ENCODE measurements at regions not wholly inside any gene's neighbourhood (a gene's known extent, or its start where the extent isn't known, plus 50 kb on each side); places are given as distances from the start of the nearest gene placed in this dataset.
A peak's percentile ranks its signal among the peaks of the same experiment; 100 is the strongest.
"Not testable (repeated sequence)": the region's sequence is repeated elsewhere in the genome, so short reads cannot be mapped to it uniquely, and the experiment has no call there.

DNA sequence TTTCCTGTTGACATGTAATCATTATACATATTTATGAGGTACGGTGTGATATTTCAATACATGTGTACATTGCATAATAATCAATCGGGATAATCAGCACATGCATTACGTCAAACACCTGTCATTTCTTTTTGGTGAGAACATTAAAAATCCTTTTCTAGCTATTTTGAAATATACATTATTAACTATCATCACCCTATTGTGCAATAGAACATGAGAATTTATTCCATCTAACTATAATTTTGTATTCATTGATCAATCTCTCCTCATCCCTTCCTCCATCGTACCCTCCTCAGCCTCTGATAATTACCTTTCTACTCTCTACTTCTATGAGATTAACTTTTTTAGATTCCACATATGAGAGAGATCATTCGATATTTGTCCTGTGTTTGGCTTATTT, 170.9 kb upstream of the GHR start:
- no peak for DNase-seq

- not testable (repeated sequence) for DNase-seq
Observed at GRCh38 chr5:42259914-42260313, 163.3 kb upstream of the GHR start.

GRCh38 chr5:42267091-42267490, 156.1 kb upstream of the GHR start:
- no peak for DNase-seq

DNA sequence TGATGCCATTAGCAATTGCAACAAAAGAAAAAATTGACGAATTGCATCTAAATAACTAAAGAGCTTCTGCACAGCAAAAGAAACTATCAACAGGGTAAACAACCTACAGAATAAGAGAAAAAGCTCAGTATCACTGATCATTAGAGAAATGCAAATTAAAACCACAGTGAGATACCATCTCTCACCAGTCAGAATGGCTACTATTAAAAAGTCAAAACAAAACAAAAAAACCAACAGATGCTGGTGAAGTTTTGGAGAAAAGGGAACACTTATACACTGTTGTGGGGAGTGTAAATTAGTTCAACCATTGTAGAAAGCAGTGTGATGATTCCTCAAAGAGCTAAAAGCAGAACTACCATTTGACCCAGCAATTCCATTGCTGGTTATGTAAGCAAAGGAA, 155.1 kb upstream of the GHR start:
- not testable (repeated sequence) for DNase-seq

DNA sequence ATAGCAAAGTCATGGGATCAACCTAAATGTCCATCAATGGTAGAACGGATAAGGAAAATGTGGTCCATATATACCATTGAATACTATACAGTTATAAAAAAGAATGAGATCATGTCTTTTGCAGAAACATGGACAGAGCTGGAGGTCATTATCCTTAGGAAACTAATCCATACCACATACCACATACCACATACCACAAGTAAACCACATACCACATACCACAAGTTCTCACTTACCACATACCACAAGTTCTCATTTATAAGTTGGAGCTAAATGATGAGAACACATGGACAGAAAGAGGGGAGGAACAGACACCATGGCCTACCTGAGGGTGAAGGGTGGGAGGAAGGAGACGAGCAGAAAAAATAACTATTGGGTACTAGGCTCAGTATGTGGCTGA, 154.6 kb upstream of the GHR start:
- DNase-seq: peak; percentile 12

DNA sequence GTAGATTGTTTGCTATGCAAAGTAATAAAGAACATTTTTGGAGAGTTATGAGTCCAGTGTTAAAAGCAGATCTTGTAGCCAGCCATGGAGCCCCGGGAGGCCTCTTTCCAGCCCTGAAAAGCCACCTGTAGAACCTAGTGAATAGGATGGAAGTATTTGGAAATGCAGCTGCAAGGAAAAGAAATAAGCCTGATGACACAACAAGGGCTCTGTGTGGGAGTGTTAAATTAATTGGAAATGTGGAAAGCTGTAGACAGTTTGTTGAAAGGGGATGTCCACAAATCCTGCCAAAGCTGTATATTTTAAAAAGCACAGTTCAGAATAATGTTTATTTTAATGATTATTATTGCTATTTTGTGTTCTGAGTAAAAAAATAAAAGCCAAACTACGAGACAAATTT, 152.5 kb upstream of the GHR start:
- no peak for DNase-seq

GRCh38 chr5:42274913-42275312, 148.3 kb upstream of the GHR start:
- DNase-seq: no peak

- no peak for DNase-seq
Observed at GRCh38 chr5:42277293-42277692, 145.9 kb upstream of the GHR start.

DNA sequence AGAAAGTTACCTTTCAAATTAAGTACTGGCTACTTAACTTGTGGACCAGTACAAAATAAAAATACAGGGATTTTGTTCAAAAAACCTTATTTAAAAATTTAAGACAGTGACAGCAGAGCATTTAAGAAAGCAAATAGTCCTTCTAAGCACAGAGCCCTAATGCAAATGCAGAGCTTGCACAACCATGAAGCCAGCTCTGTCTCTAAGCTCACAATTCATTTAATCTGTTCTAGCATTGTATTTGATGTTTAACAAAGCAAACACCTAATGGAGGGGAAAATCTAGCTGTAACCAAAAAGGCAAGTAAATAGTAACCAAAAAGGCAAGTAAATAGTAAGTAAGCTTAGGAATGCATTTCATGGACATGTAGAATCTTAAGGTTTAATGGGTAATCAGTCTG, 138.7 kb upstream of the GHR start:
- no peak for DNase-seq

DNA sequence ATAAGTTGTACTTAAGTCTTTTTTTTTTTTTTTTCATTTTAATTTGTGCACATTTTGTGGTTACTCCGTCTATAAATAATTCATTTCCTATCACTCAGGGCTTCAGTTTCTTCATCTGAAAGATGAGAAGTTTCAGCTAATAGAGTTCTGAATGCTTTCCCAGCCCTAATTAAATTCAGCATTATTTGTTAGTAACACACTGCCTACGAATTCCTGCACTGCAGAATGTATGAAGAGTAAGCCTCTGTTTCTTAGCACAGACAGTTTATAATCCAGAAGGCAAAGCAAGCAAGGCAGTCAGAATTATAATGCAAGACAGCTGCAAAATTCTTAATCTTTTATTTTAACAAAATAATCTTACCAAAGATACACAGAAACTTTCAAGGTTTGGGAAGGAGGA, 138.0 kb upstream of the GHR start:
- DNase-seq: no peak

GRCh38 chr5:42300496-42300895, 122.7 kb upstream of the GHR start:
- no peak for DNase-seq

DNA sequence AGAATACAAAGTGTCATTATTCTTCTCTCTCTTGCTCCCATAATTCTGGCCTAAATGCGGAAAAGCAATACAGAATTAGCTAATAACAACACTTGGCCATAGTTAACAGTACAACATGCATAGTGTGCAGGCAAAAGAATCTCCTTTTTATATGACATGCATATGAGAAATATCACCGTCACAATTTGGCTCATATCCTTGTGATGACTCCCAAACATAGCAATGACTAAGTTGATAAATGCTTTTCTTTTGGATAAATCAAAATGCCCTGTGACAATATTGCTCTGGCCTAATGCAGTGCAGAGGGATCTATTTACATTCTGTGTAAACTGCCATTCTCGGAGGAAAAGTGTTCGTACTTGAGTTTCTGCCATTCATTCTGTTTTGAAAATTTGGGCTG, 121.9 kb upstream of the GHR start:
- DNase-seq: no peak

- DNase-seq: no peak
Observed at GRCh38 chr5:42302186-42302585, 121.1 kb upstream of the GHR start.

DNA sequence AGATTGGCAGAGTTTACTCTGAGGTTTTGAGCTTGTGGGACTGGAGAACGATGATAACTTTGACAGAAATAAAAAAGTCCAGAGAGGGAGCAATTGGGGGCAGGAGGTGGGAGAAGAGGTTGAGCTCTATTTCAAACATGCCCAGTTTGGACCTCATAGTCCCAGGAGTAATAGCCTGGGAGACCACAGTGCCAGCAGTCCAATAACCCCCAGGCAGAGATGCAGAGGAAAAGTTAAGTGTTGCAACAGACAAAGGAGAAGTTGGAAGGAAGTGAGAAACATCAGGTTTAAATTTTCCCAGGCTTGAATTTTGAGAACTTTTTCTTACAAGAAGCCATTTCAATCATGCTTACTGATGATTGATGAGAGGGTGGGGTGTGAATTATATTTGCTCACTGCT, 117.0 kb upstream of the GHR start:
- DNase-seq: no peak

GRCh38 chr5:42309865-42310264, 113.4 kb upstream of the GHR start:
- DNase-seq: no peak

DNA sequence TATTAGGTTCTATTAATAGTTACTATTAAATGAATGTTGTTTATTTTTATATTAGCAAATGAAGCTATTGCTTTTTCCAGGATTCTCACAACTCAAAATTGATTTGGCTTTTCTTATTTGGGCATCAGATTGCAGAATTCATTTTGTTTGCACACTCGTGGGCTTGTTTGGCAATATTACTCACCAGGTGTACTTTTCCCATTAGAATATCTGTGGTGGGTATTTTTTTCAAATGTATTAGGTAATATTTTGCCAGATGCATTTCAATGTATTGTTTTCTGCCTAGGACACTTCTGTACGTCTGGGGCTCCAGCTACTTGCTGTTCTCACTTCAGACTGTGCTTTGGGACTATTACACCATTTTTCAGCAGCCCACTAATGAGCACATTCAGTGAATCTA, 108.0 kb upstream of the GHR start:
- no peak for DNase-seq

- DNase-seq: no peak
Observed at GRCh38 chr5:42317575-42317974, 105.7 kb upstream of the GHR start.

GRCh38 chr5:42319546-42319945, 103.7 kb upstream of the GHR start:
- not testable (repeated sequence) for DNase-seq

- no peak for DNase-seq
Observed at GRCh38 chr5:42321785-42322184, 101.5 kb upstream of the GHR start.

DNA sequence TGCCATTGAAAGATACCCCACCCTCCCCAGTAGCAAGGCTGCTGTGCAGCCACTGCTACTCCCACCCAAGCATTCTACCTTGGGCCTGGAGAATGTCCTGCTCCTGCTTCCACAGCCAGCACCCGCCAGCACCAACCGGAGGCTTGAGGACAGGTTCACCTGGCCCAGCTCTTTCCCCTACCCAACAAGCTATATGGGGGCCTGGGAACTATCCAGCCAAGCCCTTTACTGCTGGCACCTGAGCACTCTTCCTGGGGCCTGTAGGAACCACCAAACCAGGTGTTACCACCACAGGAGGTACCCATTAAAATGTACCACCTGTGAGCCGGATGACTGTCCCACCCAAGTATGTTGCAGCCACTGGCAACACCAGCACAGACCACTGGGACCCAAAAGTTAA, 86.1 kb upstream of the GHR start:
- DNase-seq: no peak

- DNase-seq: no peak
Observed at GRCh38 chr5:42337607-42338006, 85.6 kb upstream of the GHR start.

- no peak for DNase-seq
Observed at GRCh38 chr5:42338136-42338535, 85.1 kb upstream of the GHR start.

DNA sequence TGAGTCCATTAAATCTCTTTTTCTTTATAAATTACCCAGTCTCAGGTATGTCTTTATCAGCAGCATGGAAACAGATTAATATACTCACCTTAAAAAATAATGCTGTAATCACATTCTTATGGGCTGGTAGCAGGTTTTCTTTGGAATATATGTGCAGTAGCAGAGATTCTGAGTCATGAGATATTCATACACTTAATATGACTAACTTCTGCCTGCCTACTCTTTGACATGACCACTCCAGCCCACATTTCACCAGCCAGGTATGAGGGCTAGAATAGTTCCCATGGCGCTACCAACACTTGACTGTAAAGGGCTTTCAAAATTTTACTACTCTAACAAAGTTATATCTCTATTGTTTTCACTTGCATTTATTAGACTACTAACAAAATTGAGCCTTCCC, 74.1 kb upstream of the GHR start:
- DNase-seq: no peak

- no peak for DNase-seq
Observed at GRCh38 chr5:42351956-42352355, 71.3 kb upstream of the GHR start.

GRCh38 chr5:42360056-42360455, 63.2 kb upstream of the GHR start:
- DNase-seq: no peak

GRCh38 chr5:42360616-42361314, 62.5 kb upstream of the GHR start:
- DNase-seq: no peak
